Right forelimb (tissue), 1 donor: ENCODE measurements at regions not wholly inside any gene's neighbourhood (a gene's known extent, or its start where the extent isn't known, plus 50 kb on each side); places are given as distances from the start of the nearest gene placed in this dataset.

Experiments
- DNase-seq: peaks from one replicate; pipeline ENCODE4 v3.0.0-alpha.2; 2018

- DNase-seq = no peak
Observed at GRCh38 chr20:60658681-60659080, 593.4 kb upstream of the CDH4 start.

GRCh38 chr20:60659240-60659639 is 592.8 kb upstream of the CDH4 start:
- DNase-seq = no peak

GRCh38 chr20:60662307-60662706 is 589.8 kb upstream of the CDH4 start:
- no peak for DNase-seq

- DNase-seq = no peak
Observed at GRCh38 chr20:60664106-60664505, 588.0 kb upstream of the CDH4 start.

GRCh38 chr20:60667641-60668040 is 584.4 kb upstream of the CDH4 start:
- no peak for DNase-seq

- no peak for DNase-seq
Observed at GRCh38 chr20:60669211-60669610, 582.9 kb upstream of the CDH4 start.

- DNase-seq = no peak
Observed at GRCh38 chr20:60676011-60676410, 576.0 kb upstream of the CDH4 start.

- no peak for DNase-seq
Observed at GRCh38 chr20:60677819-60678218, 574.2 kb upstream of the CDH4 start.

- DNase-seq = no peak
Observed at GRCh38 chr20:60680554-60680953, 571.5 kb upstream of the CDH4 start.

GRCh38 chr20:60687213-60687612 is 564.8 kb upstream of the CDH4 start:
- DNase-seq = no peak

- DNase-seq = no peak
Observed at GRCh38 chr20:60690771-60691170, 561.3 kb upstream of the CDH4 start.

GRCh38 chr20:60691966-60692615 is 560.0 kb upstream of the CDH4 start:
- DNase-seq = no peak

- no peak for DNase-seq
Observed at GRCh38 chr20:60693496-60694133, 558.4 kb upstream of the CDH4 start.

- no peak for DNase-seq
Observed at GRCh38 chr20:60694763-60695162, 557.3 kb upstream of the CDH4 start.

GRCh38 chr20:60695226-60696000 is 556.6 kb upstream of the CDH4 start:
- no peak for DNase-seq

- DNase-seq = no peak
Observed at GRCh38 chr20:60697252-60697651, 554.8 kb upstream of the CDH4 start.

- no peak for DNase-seq
Observed at GRCh38 chr20:60700728-60701127, 551.3 kb upstream of the CDH4 start.

- DNase-seq = no peak
Observed at GRCh38 chr20:60704147-60704546, 547.9 kb upstream of the CDH4 start.

GRCh38 chr20:60713396-60713795 is 538.7 kb upstream of the CDH4 start:
- DNase-seq = no peak

- no peak for DNase-seq
Observed at GRCh38 chr20:60715172-60715571, 536.9 kb upstream of the CDH4 start.

GRCh38 chr20:60718743-60719480 is 533.1 kb upstream of the CDH4 start:
- DNase-seq = no peak

- no peak for DNase-seq
Observed at GRCh38 chr20:60725311-60725906, 526.7 kb upstream of the CDH4 start.

GRCh38 chr20:60727425-60727824 is 524.6 kb upstream of the CDH4 start:
- DNase-seq = no peak
